GM10248 (cell line): ENCODE measurements at regions not wholly inside any gene's neighbourhood (a gene's known extent, or its start where the extent isn't known, plus 50 kb on each side); places are given as distances from the start of the nearest gene placed in this dataset.

ENCODE experiments used
- CTCF ChIA-PET: fragments of 300-600 bp; sonication (Branson Sonifier 250); formaldehyde crosslinking; extraction: SDS; loops from one replicate; lab custom pipeline; 2021; ENCODE audit warnings: antibody characterized with exemption; lab: Yijun Ruan, JAX
- POLR2A ChIA-PET: fragments of 350-650 bp; sonication (Branson Sonifier 250); formaldehyde crosslinking; extraction: SDS; loops from one replicate; lab custom pipeline; 2020; ENCODE audit warnings: antibody characterized with exemption; lab: Yijun Ruan, JAX
- DNase-seq: peaks from one replicate; pipeline ENCODE4 v3.0.0; 2012; ENCODE audit errors: extremely low spot score
- TF ChIP-seq, protein P1 (sequence below): IDR thresholded peaks from 2 replicates; pipeline ENCODE4 v1.5.1; 2012; ENCODE audit warnings: mild to moderate bottlenecking, low read depth; ENCODE audit errors: extremely low read depth, missing control alignments, control extremely low read depth

GRCh38 chr11:109648804-109649203 lies 226.8 kb downstream of the C11orf87 start:
- DNase-seq: no peak
- TF ChIP-seq, protein P1, sequence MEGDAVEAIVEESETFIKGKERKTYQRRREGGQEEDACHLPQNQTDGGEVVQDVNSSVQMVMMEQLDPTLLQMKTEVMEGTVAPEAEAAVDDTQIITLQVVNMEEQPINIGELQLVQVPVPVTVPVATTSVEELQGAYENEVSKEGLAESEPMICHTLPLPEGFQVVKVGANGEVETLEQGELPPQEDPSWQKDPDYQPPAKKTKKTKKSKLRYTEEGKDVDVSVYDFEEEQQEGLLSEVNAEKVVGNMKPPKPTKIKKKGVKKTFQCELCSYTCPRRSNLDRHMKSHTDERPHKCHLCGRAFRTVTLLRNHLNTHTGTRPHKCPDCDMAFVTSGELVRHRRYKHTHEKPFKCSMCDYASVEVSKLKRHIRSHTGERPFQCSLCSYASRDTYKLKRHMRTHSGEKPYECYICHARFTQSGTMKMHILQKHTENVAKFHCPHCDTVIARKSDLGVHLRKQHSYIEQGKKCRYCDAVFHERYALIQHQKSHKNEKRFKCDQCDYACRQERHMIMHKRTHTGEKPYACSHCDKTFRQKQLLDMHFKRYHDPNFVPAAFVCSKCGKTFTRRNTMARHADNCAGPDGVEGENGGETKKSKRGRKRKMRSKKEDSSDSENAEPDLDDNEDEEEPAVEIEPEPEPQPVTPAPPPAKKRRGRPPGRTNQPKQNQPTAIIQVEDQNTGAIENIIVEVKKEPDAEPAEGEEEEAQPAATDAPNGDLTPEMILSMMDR: no peak
- POLR2A ChIA-PET: no interaction called here
- CTCF ChIA-PET: no interaction called here

- ChIA-PET CTCF (no interaction called here), POLR2A (no interaction called here)
- no peak for DNase-seq
- TF ChIP-seq, protein P1: no peak
Measured at GRCh38 chr11:109654091-109654490, 232.1 kb downstream of the C11orf87 start.

DNA sequence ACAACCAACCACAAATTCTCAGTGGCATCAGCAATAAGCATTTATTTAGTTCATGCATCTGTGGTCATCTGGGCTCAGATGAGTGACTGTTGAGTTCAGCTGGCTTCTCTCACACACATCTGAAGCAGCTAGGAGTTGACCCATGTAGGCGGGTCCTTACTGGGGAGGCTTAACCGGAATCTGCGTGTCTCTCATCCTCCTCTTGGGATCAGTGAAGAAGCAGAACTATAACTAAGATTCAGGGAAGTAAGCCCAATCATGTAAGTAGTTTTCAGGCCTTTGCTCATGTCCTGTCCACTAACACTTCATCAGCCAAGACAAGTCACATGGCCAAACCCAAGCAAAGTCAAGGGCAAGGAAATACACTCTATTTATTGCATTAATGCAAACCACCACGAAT lies 236.2 kb downstream of the C11orf87 start:
- CTCF ChIA-PET: no interaction called here
- POLR2A ChIA-PET: no interaction called here
- DNase-seq: no peak
- TF ChIP-seq, protein P1: no peak

- TF ChIP-seq, protein P1: no peak
Measured at GRCh38 chr11:109667719-109668118, 245.7 kb downstream of the C11orf87 start.

GRCh38 chr11:109668973-109669634 lies 247.1 kb downstream of the C11orf87 start:
- DNase-seq: no peak
- TF ChIP-seq, protein P1: no peak
- CTCF ChIA-PET: no interaction called here
- POLR2A ChIA-PET: no interaction called here

More at GRCh38 chr11:109667719-109668118, 245.7 kb downstream of the C11orf87 start:
- ChIA-PET POLR2A (no interaction called here), CTCF (interaction anchor here (1.4 kb wide), 1 partner anchor 12 kb away, joined by 4 read pairs; no protein-coding TSS in a partner anchor)
- no peak for DNase-seq

GRCh38 chr11:109677231-109677630 lies 255.2 kb downstream of the C11orf87 start:
- TF ChIP-seq, protein P1: no peak
- CTCF ChIA-PET: interaction anchor here (0.9 kb wide), 1 partner anchor 20 kb away, joined by 3 read pairs; no protein-coding TSS in a partner anchor
- no peak for DNase-seq
- POLR2A ChIA-PET: no interaction called here
